Spinal cord (tissue), 9 donors: ENCODE measurements at regions not wholly inside any gene's neighbourhood (a gene's known extent, or its start where the extent isn't known, plus 50 kb on each side); places are given as distances from the start of the nearest gene placed in this dataset.

Experiments used
- DNase-seq, 6 donors: peaks; one replicate each; pipeline versions ENCODE4 v3.0.0 to v3.0.0-alpha.2; 2013 to 2015; ENCODE audit warnings: low spot score in 6 of 6, low read depth in 4 of 6
- H3K27ac ChIP-seq: one replicate; pipeline ENCODE4 v1.5.1; 2013; ENCODE audit warnings: low read depth, low read length, control low read depth
- H3K27me3 ChIP-seq: one replicate; pipeline ENCODE4 v1.6.1; 2013; ENCODE audit warnings: low read length; ENCODE audit not compliant: control insufficient read depth, insufficient read depth
- H3K36me3 ChIP-seq: one replicate; pipeline ENCODE4 v1.6.1; 2013; ENCODE audit warnings: low read length; ENCODE audit not compliant: control insufficient read depth, insufficient read depth
- H3K4me1 ChIP-seq: one replicate; pipeline ENCODE4 v1.6.1; 2013; ENCODE audit warnings: low read length; ENCODE audit not compliant: control insufficient read depth, insufficient read depth
- H3K4me3 ChIP-seq: one replicate; pipeline ENCODE4 v1.5.1; 2013; ENCODE audit warnings: low read depth, low read length, control low read depth
- H3K9me3 ChIP-seq: one replicate; pipeline ENCODE4 v1.6.1; 2013; ENCODE audit warnings: low read length; ENCODE audit not compliant: control insufficient read depth, insufficient read depth
- WGBS: methylation state at CpG from one replicate; pipeline ENCODE4 v1.1.5; 2013; ENCODE audit warnings: missing lambda C conversion rate; ENCODE audit not compliant: insufficient coverage; 5-methylcytosine and 5-hydroxymethylcytosine counted together
- donor health status: healthy.

DNA sequence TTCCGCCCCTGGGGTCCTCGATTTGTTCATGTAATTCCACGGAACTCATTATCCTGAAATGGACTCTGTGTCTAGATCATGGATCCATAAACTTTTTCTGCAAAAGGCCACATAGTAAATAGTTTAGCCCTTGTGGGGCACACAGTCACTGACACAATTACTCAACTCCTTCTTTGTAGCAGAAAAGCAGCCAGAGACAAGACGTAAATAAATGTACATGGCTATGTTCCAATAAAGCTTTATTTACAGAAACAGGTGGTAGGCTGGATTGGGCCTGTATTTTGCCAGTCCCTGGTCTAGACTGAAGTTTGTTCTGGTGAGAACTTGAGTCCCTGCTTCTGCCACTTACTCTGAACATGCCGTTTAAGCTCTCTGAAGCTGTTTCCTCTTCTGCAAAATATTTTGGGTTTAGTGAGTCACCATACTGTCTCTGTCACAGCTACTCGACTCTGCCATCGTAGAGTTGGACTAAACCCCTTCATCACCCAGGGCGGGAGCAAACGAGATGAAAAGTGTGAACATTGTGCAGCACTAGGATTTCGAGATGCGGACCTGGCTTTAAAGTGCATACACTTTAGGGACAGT is 61.9 kb upstream of the FOXF1 start:
- DNase-seq, result no peak
- WGBS, result 83% methylated on average over 8 of the region's 11 CpGs
- H3K27ac ChIP-seq, result no peak overlapping the region

DNA sequence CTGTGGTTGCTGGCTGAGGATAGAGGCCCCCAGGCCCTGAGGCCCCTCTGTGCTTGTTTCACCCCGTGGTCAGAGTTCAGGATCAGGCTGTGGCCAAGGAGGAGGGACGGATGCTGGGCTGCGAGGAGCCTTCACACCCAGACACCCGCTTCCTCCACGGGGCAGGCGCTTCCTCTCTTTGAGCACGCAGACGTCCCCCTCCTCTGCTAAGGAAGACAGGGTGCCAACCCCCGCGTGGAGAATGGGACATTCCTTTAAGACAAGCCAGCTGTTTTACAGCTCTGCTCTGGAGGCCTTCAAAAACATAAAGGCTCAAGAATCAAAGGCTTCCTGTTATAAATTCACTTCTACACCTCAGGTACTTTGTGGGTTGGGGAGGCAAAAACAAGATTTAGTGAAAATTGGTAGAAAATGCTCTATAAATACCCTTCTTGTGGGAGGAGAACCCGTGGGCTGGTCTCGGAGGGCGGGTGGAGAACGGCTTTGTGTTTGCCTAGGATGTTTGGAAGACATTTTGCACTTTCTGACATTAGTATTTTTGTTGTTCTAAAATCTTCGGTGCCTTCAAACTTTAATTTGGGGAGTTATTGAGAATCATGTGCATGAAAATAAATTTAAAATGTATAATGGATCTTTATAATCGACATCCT is 60.8 kb upstream of the FOXF1 start:
- no peak overlapping the region for H3K27ac ChIP-seq
- no peak for DNase-seq
- peaks cover 2% of the 10 kb centered on the region for H3K4me1 ChIP-seq
- H3K9me3 ChIP-seq, result no peaks in the 10 kb centered on the region
- H3K36me3 ChIP-seq, result no peaks in the 10 kb centered on the region
- H3K4me3 ChIP-seq, result no peak overlapping the region
- WGBS, result 52% methylated on average over 14 of the region's 16 CpGs
- peaks cover 5% of the 10 kb centered on the region for H3K27me3 ChIP-seq

More for the DNA sequence above, 61.9 kb upstream of the FOXF1 start:
- no peaks in the 10 kb centered on the region for H3K36me3 ChIP-seq
- H3K27me3 ChIP-seq, result peaks cover 5% of the 10 kb centered on the region
- H3K9me3 ChIP-seq, result no peaks in the 10 kb centered on the region
- H3K4me3 ChIP-seq, result no peak overlapping the region
- peaks cover 11% of the 10 kb centered on the region for H3K4me1 ChIP-seq

DNA sequence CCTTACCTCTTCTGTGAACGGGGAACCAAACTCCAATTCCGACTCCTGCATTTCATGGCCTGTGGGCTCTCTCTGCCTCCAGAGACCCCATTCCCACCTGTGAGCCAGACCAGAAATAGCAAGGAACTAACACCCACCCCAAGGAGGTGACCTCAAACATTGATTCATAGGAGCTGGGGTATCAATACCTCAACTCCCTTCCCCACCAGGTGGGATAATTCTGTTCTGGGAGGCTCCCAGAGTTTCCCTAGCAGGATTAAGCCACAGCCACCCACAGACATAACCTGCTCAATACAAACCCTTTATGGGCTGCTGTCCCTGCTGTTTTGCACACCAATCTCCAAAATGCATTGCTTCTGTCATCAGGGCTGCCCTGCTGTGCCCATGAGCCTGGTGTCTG is 59.6 kb upstream of the FOXF1 start:
- Histone ChIP-seq H3K4me1 (no peaks in the 10 kb centered on the region), H3K9me3 (no peaks in the 10 kb centered on the region), H3K27me3 (peaks cover 5% of the 10 kb centered on the region), H3K27ac (no peak overlapping the region), H3K36me3 (no peaks in the 10 kb centered on the region), H3K4me3 (no peak overlapping the region)
- 95% methylated on average over 2 of the region's 2 CpGs for WGBS
- DNase-seq, result no peak

DNA sequence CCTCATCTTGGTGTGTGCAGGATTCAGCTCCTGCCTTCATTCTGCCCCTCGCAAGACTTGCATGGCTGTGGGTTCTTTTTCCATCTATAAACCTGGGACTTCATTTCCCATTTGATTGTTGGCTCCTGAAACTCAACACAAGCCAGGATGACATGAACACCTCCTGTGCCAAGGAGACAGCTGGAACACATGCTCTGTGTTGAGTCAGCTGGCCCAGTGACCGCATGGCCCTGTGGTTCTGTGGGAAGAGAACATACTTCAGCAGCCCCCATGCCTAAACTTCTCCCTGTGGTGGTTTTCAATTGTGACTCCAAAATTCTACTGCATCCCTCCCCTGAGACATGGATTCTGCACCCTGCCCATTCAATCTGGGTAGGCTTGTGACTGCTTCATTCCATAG is 57.9 kb upstream of the FOXF1 start:
- H3K4me3 ChIP-seq, result no peak overlapping the region
- no peak overlapping the region for H3K27ac ChIP-seq
- 70% methylated on average over 2 of the region's 2 CpGs for WGBS

GRCh38 chr16:86455116-86455515 is 55.2 kb upstream of the FOXF1 start:
- 67% methylated on average over 3 of the region's 10 CpGs for WGBS
- Histone ChIP-seq H3K27ac (no peak overlapping the region), H3K9me3 (no peaks in the 10 kb centered on the region), H3K36me3 (no peaks in the 10 kb centered on the region), H3K4me3 (no peak overlapping the region), H3K27me3 (peaks cover 9% of the 10 kb centered on the region), H3K4me1 (peaks cover 5% of the 10 kb centered on the region)
- DNase-seq, result peak in 1 of 6 donors; percentile 26

More for the DNA sequence above, 57.9 kb upstream of the FOXF1 start:
- H3K27me3 ChIP-seq, result peaks cover 8% of the 10 kb centered on the region
- H3K4me1 ChIP-seq, result no peaks in the 10 kb centered on the region
- H3K36me3 ChIP-seq, result no peaks in the 10 kb centered on the region
- DNase-seq, result peak in 1 of 6 donors; percentile 9
- H3K9me3 ChIP-seq, result no peaks in the 10 kb centered on the region

GRCh38 chr16:86455640-86456039 is 54.7 kb upstream of the FOXF1 start:
- peaks cover 5% of the 10 kb centered on the region for H3K4me1 ChIP-seq
- H3K27me3 ChIP-seq, result peaks cover 9% of the 10 kb centered on the region
- no peaks in the 10 kb centered on the region for H3K36me3 ChIP-seq
- WGBS, result 67% methylated on average over 11 of the region's 14 CpGs
- H3K4me3 ChIP-seq, result no peak overlapping the region
- DNase-seq, result no peak
- H3K9me3 ChIP-seq, result no peaks in the 10 kb centered on the region
- no peak overlapping the region for H3K27ac ChIP-seq

DNA sequence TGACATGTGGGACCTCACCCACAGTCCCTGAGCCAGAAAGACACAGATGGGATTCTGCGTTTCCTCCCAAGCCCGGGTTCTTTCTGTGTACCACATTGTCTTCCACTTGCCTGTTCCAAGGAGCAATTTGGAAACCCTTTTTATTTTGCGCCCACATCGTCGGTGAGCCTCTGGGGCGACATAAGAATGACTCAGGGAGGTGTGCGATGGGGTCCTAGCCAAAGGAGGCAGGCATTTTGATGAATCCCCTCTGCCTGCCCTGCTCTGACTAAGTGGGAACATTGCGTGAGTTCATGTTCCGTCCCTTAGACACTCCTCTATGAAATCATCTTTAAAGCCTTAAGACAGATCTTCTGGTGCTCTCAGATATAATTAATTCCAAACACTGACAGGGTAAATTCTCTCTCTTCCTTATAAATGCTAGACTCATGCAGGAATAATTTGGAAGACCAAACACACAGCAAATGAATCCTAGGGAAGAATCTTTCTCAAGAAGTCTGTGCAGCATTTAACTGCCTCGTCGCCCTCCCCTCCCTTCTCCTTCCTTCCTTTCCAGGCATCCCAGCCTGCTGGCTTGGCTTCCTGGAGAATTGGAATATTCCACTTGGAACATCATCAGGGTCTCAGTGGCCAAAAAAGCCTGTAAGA is 52.7 kb upstream of the FOXF1 start:
- Histone ChIP-seq H3K27me3 (peaks cover 9% of the 10 kb centered on the region), H3K27ac (no peak overlapping the region), H3K4me1 (peaks cover 5% of the 10 kb centered on the region), H3K4me3 (no peak overlapping the region), H3K9me3 (peaks cover 4% of the 10 kb centered on the region), H3K36me3 (no peaks in the 10 kb centered on the region)
- 53% methylated on average over 11 of the region's 11 CpGs for WGBS
- DNase-seq, result peak in 1 of 6 donors; percentile 88

- H3K27me3 ChIP-seq, result peaks cover 9% of the 10 kb centered on the region
- peaks cover 4% of the 10 kb centered on the region for H3K9me3 ChIP-seq
- no peak overlapping the region for H3K4me3 ChIP-seq
- H3K4me1 ChIP-seq, result peaks cover 5% of the 10 kb centered on the region
- no peaks in the 10 kb centered on the region for H3K36me3 ChIP-seq
- WGBS, result 88% methylated on average over 3 of the region's 7 CpGs
- H3K27ac ChIP-seq, result no peak overlapping the region
- no peak for DNase-seq
Measured at GRCh38 chr16:86458149-86458777, 52.1 kb upstream of the FOXF1 start.

GRCh38 chr16:86459266-86459665 is 51.1 kb upstream of the FOXF1 start:
- Histone ChIP-seq H3K36me3 (no peaks in the 10 kb centered on the region), H3K9me3 (peaks cover 4% of the 10 kb centered on the region), H3K4me1 (peaks cover 5% of the 10 kb centered on the region), H3K4me3 (no peak overlapping the region), H3K27me3 (peaks cover 7% of the 10 kb centered on the region), H3K27ac (no peak overlapping the region)
- WGBS, result 38% methylated on average over 13 of the region's 13 CpGs
- DNase-seq, result peak in 4 of 6 donors; percentile 24 to 64 (median 42)
